AG09319 (cell line): ENCODE measurements at regions not wholly inside any gene's neighbourhood (a gene's known extent, or its start where the extent isn't known, plus 50 kb on each side); places are given as distances from the start of the nearest gene placed in this dataset.

ENCODE experiments used
- DNase-seq: peaks from one replicate; pipeline ENCODE4 v3.0.0-alpha.2; 2010; ENCODE audit warnings: low read depth; ENCODE audit errors: extremely low read depth
- CTCF ChIP-seq: IDR thresholded peaks from 2 replicates; pipeline ENCODE4 v1.5.1; 2011; ENCODE audit warnings: low read depth, mild to moderate bottlenecking, inconsistent platforms, low read length, moderate library complexity

- TF ChIP-seq CTCF: no peak
- DNase-seq: no peak
These were observed 65.8 kb upstream of the PRKACB start for GRCh38 chr1:84078108-84078841.

GRCh38 chr1:84077476-84078107 lies 66.5 kb upstream of the PRKACB start:
- DNase-seq: peak; percentile 28
- TF ChIP-seq CTCF: peak; percentile 17

- no peak for TF ChIP-seq CTCF
- no peak for DNase-seq
These were observed 70.8 kb upstream of the PRKACB start for GRCh38 chr1:84073266-84073665.

- no peak for TF ChIP-seq CTCF
- DNase-seq: no peak
These were observed 70.4 kb upstream of the TTLL7 start for GRCh38 chr1:84069236-84069845.

- TF ChIP-seq CTCF: no peak
- no peak for DNase-seq
These were observed 63.6 kb upstream of the TTLL7 start for GRCh38 chr1:84062496-84062895.

GRCh38 chr1:84061336-84061735 lies 62.4 kb upstream of the TTLL7 start:
- TF ChIP-seq CTCF: no peak
- DNase-seq: no peak

- no peak for DNase-seq
These were observed 61.8 kb upstream of the TTLL7 start for GRCh38 chr1:84060781-84061180.

More at GRCh38 chr1:84060781-84061180, 61.8 kb upstream of the TTLL7 start:
- TF ChIP-seq CTCF: no peak
